ENCODE measurements at regions not wholly inside any gene's neighbourhood (a gene's known extent, or its start where the extent isn't known, plus 50 kb on each side); places are given as distances from the start of the nearest gene placed in this dataset.

GRCh38 chr3:194828116-194828515 is 142.4 kb downstream of the FAM43A start:
- no peak overlapping the region for H3K9ac ChIP-seq (ENCODE audit: low read depth, low read length)
- no peaks in the 10 kb centered on the region for H3K4me1 ChIP-seq (ENCODE audit: insufficient read depth, low read length)
- H3K9me3 ChIP-seq (ENCODE audit: control insufficient read depth, insufficient read depth, low read length): no peaks in the 10 kb centered on the region
- H3K36me3 ChIP-seq (ENCODE audit: insufficient read depth, low read length): no peaks in the 10 kb centered on the region

DNA sequence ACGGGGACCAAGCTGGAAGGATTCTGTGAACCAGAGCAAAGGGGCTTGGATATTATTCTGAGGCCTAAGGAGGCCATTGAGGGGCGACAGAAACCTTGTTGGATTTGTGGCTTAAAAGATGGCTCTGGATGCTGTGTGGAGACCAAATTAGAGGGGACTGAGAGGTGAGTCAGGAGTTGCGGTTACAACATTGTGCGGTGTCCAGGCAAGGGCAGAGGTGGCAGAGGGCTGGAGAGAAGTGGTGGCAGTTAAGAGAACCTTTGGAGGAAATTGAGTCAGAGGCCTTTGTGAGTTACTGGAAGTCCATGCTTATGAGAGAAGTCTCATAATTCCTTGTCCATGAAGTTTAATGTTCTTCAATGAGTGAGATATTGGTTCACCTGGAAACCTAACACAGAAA is 143.2 kb downstream of the FAM43A start:
- Histone ChIP-seq H3K36me3 (ENCODE audit: insufficient read depth, low read length) (no peaks in the 10 kb centered on the region), H3K9me3 (ENCODE audit: control insufficient read depth, insufficient read depth, low read length) (no peaks in the 10 kb centered on the region), H3K9ac (ENCODE audit: low read depth, low read length) (no peak overlapping the region), H3K4me1 (ENCODE audit: insufficient read depth, low read length) (no peaks in the 10 kb centered on the region)

DNA sequence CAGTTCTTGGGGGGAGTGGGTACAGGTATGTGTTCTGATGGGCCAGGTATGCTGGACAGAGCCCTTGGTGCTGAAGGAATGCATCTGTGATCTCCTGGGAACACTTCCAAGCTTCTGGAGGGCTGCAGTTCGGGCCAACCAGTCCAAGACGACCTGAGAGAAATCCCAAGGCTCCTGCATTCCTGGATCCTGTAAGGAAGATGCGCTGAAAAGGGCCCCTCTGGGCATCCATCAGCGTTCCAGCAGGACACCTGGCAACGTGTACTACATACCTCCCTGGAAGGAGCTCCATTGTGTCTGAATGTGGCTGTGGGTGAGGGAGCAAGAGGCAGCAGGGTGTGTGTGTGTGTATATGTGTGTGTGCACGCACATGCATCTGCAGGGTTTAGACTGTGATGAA is 144.7 kb downstream of the FAM43A start:
- no peaks in the 10 kb centered on the region for H3K4me1 ChIP-seq (ENCODE audit: insufficient read depth, low read length)
- no peaks in the 10 kb centered on the region for H3K9me3 ChIP-seq (ENCODE audit: control insufficient read depth, insufficient read depth, low read length)
- H3K9ac ChIP-seq (ENCODE audit: low read depth, low read length): no peak overlapping the region
- H3K36me3 ChIP-seq (ENCODE audit: insufficient read depth, low read length): no peaks in the 10 kb centered on the region

- H3K4me1 ChIP-seq (ENCODE audit: insufficient read depth, low read length): no peaks in the 10 kb centered on the region; the same call in 1 of the 2 replicates
- no peaks in the 10 kb centered on the region for H3K36me3 ChIP-seq (ENCODE audit: insufficient read depth, low read length)
- H3K9me3 ChIP-seq (ENCODE audit: control insufficient read depth, insufficient read depth, low read length): no peaks in the 10 kb centered on the region
- H3K9ac ChIP-seq (ENCODE audit: low read depth, low read length): no peak overlapping the region
Measured at GRCh38 chr3:194830978-194831377, 145.3 kb downstream of the FAM43A start.

DNA sequence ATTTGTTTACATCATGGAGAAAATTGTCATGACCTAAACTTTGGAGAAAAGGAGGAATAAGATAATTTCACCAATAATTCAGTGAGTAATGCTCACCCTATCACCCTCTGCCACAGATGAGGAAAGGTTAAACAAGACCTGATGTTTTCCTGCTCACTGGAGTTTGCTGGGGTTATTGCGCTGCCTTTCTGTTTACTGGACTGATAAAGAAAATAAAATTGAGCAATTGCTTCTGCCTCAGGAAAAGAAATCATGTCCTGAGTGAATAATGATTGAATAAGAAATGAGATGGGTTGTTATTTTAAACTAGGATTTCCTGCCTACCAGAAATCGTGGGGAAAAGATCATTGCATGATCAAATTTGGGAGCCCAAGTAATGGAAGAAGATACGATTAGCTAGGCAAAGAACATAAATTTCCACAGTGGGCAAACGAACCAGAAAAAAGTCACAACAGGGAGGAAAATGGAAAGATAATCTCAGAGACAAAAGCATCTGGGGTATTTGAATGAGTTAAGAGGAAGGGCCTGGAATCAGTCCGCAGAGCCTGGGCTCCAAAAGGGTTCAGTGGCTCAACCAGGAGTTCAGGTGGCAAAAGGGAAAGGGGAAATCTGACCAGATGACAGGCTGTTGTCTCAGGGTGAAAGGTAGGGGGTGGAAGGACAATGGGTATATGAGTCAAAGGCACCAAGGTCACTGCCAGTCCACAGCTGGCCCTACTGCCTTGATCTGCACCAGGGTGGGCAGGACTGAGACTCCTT is 146.8 kb downstream of the FAM43A start:
- no peak overlapping the region for H3K9ac ChIP-seq (ENCODE audit: low read depth, low read length)
- H3K9me3 ChIP-seq (ENCODE audit: control insufficient read depth, insufficient read depth, low read length): no peaks in the 10 kb centered on the region
- H3K4me1 ChIP-seq (ENCODE audit: insufficient read depth, low read length): no peaks in the 10 kb centered on the region; the same call in 1 of the 2 replicates
- H3K36me3 ChIP-seq (ENCODE audit: insufficient read depth, low read length): no peaks in the 10 kb centered on the region

GRCh38 chr3:194833114-194833910 is 147.6 kb downstream of the FAM43A start:
- Histone ChIP-seq H3K36me3 (ENCODE audit: insufficient read depth, low read length) (no peaks in the 10 kb centered on the region), H3K4me1 (ENCODE audit: insufficient read depth, low read length) (no peaks in the 10 kb centered on the region; the same call in 1 of the 2 replicates), H3K9me3 (ENCODE audit: control insufficient read depth, insufficient read depth, low read length) (no peaks in the 10 kb centered on the region), H3K9ac (ENCODE audit: low read depth, low read length) (no peak overlapping the region)

DNA sequence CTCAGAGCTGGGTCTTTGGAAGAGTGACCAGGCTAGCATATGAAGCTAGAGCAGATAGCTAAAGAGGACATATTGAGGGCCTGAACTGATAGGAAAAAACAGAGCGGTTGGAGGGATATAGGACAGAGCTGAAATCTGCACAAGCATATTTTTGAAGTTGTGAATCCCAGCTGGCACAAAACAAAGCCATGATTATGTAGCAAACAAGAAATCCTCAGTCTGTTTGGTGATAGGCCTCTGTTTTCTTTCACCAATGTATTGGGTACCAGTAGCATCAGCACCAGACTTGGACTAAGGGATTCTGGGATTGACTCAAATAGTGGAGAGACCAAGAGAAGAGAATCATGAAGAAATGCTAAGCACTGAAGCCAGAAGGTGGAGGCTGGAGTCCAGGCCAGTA is 151.0 kb downstream of the FAM43A start:
- Histone ChIP-seq H3K4me1 (ENCODE audit: insufficient read depth, low read length) (no peaks in the 10 kb centered on the region; the same call in 1 of the 2 replicates), H3K36me3 (ENCODE audit: insufficient read depth, low read length) (no peaks in the 10 kb centered on the region), H3K9ac (ENCODE audit: low read depth, low read length) (no peak overlapping the region), H3K9me3 (ENCODE audit: control insufficient read depth, insufficient read depth, low read length) (no peaks in the 10 kb centered on the region)

- Histone ChIP-seq H3K36me3 (ENCODE audit: insufficient read depth, low read length) (no peaks in the 10 kb centered on the region), H3K9me3 (ENCODE audit: control insufficient read depth, insufficient read depth, low read length) (no peaks in the 10 kb centered on the region), H3K9ac (ENCODE audit: low read depth, low read length) (no peak overlapping the region), H3K4me1 (ENCODE audit: insufficient read depth, low read length) (no peaks in the 10 kb centered on the region; the same call in 1 of the 2 replicates)
Measured at GRCh38 chr3:194837457-194838127, 151.9 kb downstream of the FAM43A start.

DNA sequence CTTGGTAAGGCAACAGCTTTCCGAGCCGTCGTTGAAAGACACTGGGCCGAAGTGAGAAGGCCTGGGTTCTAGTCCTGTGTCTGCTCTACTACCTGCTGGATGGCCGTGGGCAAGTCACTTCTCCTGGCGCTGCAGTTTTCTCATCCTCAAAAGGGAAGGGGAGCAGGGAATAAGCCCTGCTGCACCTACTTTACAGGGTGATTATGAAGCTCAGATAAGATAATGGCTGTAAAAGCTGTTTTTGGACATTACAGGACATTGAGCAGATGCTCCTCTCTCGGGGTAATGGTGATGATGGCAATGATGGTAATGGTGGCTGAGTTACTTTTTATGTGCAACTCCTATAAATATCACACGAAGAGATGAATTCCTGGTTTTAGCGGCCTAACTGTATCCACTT is 152.6 kb downstream of the FAM43A start:
- Histone ChIP-seq H3K4me1 (ENCODE audit: insufficient read depth, low read length) (no peaks in the 10 kb centered on the region; the same call in 1 of the 2 replicates), H3K9ac (ENCODE audit: low read depth, low read length) (no peak overlapping the region), H3K9me3 (ENCODE audit: control insufficient read depth, insufficient read depth, low read length) (no peaks in the 10 kb centered on the region), H3K36me3 (ENCODE audit: insufficient read depth, low read length) (no peaks in the 10 kb centered on the region)

DNA sequence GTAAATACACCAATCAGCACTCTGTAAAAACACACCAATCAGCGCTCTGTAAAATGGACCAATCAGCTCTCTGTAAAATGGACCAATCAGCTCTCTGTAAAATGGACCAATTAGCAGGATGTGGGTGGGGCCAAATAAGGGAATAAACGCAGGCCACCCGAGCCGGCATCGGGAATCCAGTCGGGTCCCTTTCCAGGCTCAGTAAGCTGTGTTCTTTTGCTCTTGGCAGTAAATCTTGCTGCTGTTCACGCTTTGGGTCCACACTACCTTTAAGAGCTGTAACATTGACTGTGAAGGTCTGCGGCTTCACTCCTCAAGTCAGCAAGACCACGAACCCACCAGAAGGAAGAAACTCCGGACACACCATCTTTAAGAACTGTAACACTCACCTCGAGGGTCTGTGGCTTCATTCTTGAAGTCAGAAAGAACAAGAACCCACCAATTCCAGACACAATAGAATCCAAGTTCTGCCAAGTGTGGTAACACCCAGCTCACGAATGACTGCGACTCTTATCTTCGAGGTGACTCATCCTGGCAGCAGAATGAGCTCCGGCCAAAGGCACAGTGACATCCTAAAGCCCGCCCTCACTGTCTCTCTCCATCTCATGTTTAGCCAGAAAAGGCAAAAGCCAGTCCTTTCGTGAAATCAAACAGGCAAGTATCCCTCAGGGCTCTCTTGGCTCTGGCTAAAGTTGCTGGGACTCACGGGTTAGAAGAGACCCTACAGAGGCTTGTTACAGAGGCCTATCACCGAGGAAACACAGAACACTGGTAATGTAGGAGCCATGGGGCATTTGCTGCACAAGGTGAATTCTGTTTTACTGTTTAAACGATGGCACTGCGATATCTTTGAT is 155.2 kb downstream of the FAM43A start:
- H3K9me3 ChIP-seq (ENCODE audit: control insufficient read depth, insufficient read depth, low read length): no peaks in the 10 kb centered on the region
- no peak overlapping the region for H3K9ac ChIP-seq (ENCODE audit: low read depth, low read length)
- no peaks in the 10 kb centered on the region; the same call in 1 of the 2 replicates for H3K4me1 ChIP-seq (ENCODE audit: insufficient read depth, low read length)
- no peaks in the 10 kb centered on the region for H3K36me3 ChIP-seq (ENCODE audit: insufficient read depth, low read length)

GRCh38 chr3:194841515-194841841 is 155.8 kb downstream of the FAM43A start:
- Histone ChIP-seq H3K9ac (ENCODE audit: low read depth, low read length) (no peak overlapping the region), H3K36me3 (ENCODE audit: insufficient read depth, low read length) (no peaks in the 10 kb centered on the region), H3K9me3 (ENCODE audit: control insufficient read depth, insufficient read depth, low read length) (no peaks in the 10 kb centered on the region), H3K4me1 (ENCODE audit: insufficient read depth, low read length) (no peaks in the 10 kb centered on the region)

- H3K9me3 ChIP-seq (ENCODE audit: control insufficient read depth, insufficient read depth, low read length): no peaks in the 10 kb centered on the region
- no peak overlapping the region for H3K9ac ChIP-seq (ENCODE audit: low read depth, low read length)
- H3K36me3 ChIP-seq (ENCODE audit: insufficient read depth, low read length): no peaks in the 10 kb centered on the region
- H3K4me1 ChIP-seq (ENCODE audit: insufficient read depth, low read length): no peaks in the 10 kb centered on the region
Measured at GRCh38 chr3:194843556-194843955, 157.9 kb downstream of the FAM43A start.

DNA sequence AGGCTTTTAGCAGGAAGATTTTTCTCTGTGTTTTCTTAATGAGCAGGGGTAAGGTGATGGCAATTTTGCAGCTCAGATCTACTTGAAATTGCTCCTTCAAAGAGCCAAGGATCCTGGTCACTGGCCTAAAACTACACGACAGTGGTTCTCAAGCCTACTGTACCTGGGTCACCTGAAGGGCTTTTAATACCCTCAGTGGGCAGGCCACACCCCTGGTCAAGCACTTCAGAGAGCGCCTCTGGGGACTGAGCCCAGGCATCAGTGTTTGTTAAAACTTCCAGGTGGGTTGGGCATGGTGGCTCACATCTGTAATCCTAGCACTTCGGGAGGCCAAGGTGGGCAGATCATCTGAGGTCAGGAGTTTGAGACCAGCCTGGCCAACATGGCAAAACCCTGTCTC is 158.4 kb downstream of the FAM43A start:
- Histone ChIP-seq H3K9ac (ENCODE audit: low read depth, low read length) (no peak overlapping the region), H3K36me3 (ENCODE audit: insufficient read depth, low read length) (no peaks in the 10 kb centered on the region), H3K4me1 (ENCODE audit: insufficient read depth, low read length) (no peaks in the 10 kb centered on the region), H3K9me3 (ENCODE audit: control insufficient read depth, insufficient read depth, low read length) (no peaks in the 10 kb centered on the region)
